IPS-NIHi11 (cell line): ENCODE measurements at regions not wholly inside any gene's neighbourhood (a gene's known extent, or its start where the extent isn't known, plus 50 kb on each side); places are given as distances from the start of the nearest gene placed in this dataset.
A peak's percentile ranks its signal among the peaks of the same experiment; 100 is the strongest.
"Not testable (repeated sequence)": the region's sequence is repeated elsewhere in the genome, so short reads cannot be mapped to it uniquely, and the experiment has no call there.

Source experiments
- DNase-seq: peaks from one replicate; pipeline ENCODE4 v3.0.0; 2012; ENCODE audit warnings: mixed read lengths, low spot score

GRCh38 chr9:73054091-73054490 lies 97.6 kb upstream of the ANXA1 start:
- DNase-seq, result no peak

GRCh38 chr9:73053543-73053942 lies 98.1 kb upstream of the ANXA1 start:
- DNase-seq, result no peak

GRCh38 chr9:73050887-73051550 lies 98.2 kb upstream of the ALDH1A1 start:
- peak; percentile 26 for DNase-seq

- DNase-seq, result no peak
Measured at GRCh38 chr9:73050065-73050816, 97.4 kb upstream of the ALDH1A1 start.

- no peak for DNase-seq
Measured at GRCh38 chr9:73049280-73049679, 96.4 kb upstream of the ALDH1A1 start.

GRCh38 chr9:73046769-73047168 lies 93.9 kb upstream of the ALDH1A1 start:
- DNase-seq, result no peak

GRCh38 chr9:73044776-73045175 lies 91.9 kb upstream of the ALDH1A1 start:
- DNase-seq, result not testable (repeated sequence)

GRCh38 chr9:73042155-73042554 lies 89.3 kb upstream of the ALDH1A1 start:
- no peak for DNase-seq

GRCh38 chr9:73039271-73040263 lies 86.7 kb upstream of the ALDH1A1 start:
- no peak for DNase-seq

- no peak for DNase-seq
Measured at GRCh38 chr9:73038613-73039012, 85.8 kb upstream of the ALDH1A1 start.

GRCh38 chr9:73038089-73038509 lies 85.2 kb upstream of the ALDH1A1 start:
- DNase-seq, result no peak

- no peak for DNase-seq
Measured at GRCh38 chr9:73037613-73038012, 84.8 kb upstream of the ALDH1A1 start.

- DNase-seq, result no peak
Measured at GRCh38 chr9:73034962-73035361, 82.1 kb upstream of the ALDH1A1 start.

GRCh38 chr9:73031350-73031749 lies 78.5 kb upstream of the ALDH1A1 start:
- no peak for DNase-seq

- DNase-seq, result no peak
Measured at GRCh38 chr9:73030370-73031030, 77.6 kb upstream of the ALDH1A1 start.

GRCh38 chr9:73029346-73029745 lies 76.5 kb upstream of the ALDH1A1 start:
- no peak for DNase-seq

GRCh38 chr9:73026375-73026774 lies 73.5 kb upstream of the ALDH1A1 start:
- no peak for DNase-seq

- DNase-seq, result no peak
Measured at GRCh38 chr9:73024601-73025034, 71.8 kb upstream of the ALDH1A1 start.

GRCh38 chr9:73023025-73023541 lies 70.2 kb upstream of the ALDH1A1 start:
- peak; percentile 52 for DNase-seq

- DNase-seq, result no peak
Measured at GRCh38 chr9:73022353-73022752, 69.5 kb upstream of the ALDH1A1 start.

GRCh38 chr9:73020877-73021276 lies 68.0 kb upstream of the ALDH1A1 start:
- DNase-seq, result no peak

GRCh38 chr9:73014011-73014410 lies 61.2 kb upstream of the ALDH1A1 start:
- DNase-seq, result no peak
